Stimulated activated CD4-positive, alpha-beta T cell treated with anti-CD3 and anti-CD28 coated beads, Interleukin-12 subunit alpha, Interleukin-12 subunit beta, amount 100 ng/mL, for 24 hours (primary cell): ENCODE measurements at regions not wholly inside any gene's neighbourhood (a gene's known extent, or its start where the extent isn't known, plus 50 kb on each side); places are given as distances from the start of the nearest gene placed in this dataset.
"Not testable (repeated sequence)": the region's sequence is repeated elsewhere in the genome, so short reads cannot be mapped to it uniquely, and the experiment has no call there.

Experiments
- DNase-seq, 2 experiments: peaks; one replicate each; pipeline ENCODE4 v3.0.0-alpha.2; 2020; ENCODE audit warnings: low read depth in 2 of 2

DNA sequence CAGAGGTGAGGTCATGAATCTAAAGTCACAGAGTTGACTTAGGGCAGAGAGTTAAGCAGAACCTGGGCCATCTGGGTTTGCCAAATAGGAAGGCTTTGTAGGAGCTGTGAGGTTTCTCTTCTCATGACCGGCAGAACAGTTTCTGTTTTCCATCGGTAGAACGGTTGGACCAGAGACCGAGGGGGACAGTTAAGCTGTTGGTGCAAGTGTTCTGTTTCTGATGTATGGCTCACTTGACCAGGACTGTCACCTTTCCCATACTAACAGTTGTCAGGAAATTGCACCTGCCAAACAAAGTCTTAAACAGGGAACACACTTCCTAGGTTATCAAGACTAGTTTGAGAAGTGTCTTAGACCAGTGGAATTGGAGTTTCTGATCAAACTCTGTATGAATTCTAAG, 158.3 kb downstream of the PDCD6IP start:
- DNase-seq = no peak

GRCh38 chr3:33957176-33957575, 158.7 kb downstream of the PDCD6IP start:
- DNase-seq = no peak

GRCh38 chr3:33958661-33959060, 160.2 kb downstream of the PDCD6IP start:
- DNase-seq = no peak

DNA sequence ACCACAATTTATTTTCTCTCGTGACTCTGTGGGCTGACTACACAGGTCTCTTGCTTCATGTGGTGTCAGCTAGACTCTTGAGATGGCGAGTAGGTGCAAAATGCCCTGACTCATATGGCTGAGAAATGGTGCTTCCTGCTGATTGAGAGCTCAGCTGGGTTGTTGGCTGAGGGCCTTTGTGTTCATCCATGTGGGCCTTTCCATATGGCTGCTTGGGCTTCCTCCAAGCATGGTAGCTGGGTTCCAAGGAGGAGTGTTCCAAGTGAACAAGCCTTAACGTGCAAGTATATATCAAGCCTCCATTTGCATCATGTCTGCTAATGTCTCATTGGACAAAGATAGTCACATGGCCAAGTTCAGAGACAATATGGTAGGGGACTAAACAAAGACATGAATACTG, 164.0 kb downstream of the PDCD6IP start:
- DNase-seq = no peak

DNA sequence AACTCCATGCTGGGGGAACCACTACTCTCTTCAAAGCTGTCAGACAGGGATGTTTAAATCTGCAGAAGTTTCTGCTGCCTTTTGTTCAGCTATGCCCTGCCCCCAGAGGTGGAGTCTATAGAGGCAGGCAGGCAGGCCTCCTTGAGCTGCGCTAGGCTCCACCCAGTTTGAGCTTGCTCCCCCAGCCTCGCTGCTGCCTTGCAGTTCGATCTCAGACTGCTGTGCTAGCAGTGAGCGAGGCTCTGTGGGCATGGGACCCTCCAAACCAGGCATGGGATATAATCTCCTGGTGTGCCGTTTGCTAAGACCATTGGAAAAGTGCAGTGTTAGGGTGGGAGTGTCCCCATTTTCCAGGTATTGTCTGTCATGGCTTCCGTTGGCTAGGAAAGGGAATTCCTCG, 171.8 kb downstream of the PDCD6IP start:
- not testable (repeated sequence) for DNase-seq

- DNase-seq = no peak
Observed at GRCh38 chr3:33971055-33971454, 172.6 kb downstream of the PDCD6IP start.

DNA sequence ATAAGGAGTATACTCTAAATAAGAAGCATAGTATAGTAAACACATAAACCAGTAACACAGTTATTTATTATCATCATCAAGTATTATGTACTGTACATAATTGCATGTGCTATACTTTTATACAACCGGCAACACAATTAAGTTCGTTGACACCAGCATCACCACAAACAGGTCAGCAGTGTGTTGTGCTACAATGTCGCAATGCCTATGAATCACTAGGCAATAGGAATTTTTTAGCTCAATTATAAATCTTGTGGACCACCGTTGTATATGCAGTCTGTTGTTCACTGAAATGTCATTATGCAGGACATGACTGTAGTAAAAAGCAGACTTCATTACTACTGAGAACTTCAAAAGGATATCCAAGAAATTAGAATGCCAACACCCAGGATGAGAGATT, 177.0 kb downstream of the PDCD6IP start:
- no peak for DNase-seq

GRCh38 chr3:33977227-33977626, 178.8 kb downstream of the PDCD6IP start:
- DNase-seq = no peak

GRCh38 chr3:33980252-33980651, 181.8 kb downstream of the PDCD6IP start:
- no peak for DNase-seq

- no peak for DNase-seq
Observed at GRCh38 chr3:33982269-33982798, 183.9 kb downstream of the PDCD6IP start.

GRCh38 chr3:33982949-33983348, 184.5 kb downstream of the PDCD6IP start:
- not testable (repeated sequence) for DNase-seq

DNA sequence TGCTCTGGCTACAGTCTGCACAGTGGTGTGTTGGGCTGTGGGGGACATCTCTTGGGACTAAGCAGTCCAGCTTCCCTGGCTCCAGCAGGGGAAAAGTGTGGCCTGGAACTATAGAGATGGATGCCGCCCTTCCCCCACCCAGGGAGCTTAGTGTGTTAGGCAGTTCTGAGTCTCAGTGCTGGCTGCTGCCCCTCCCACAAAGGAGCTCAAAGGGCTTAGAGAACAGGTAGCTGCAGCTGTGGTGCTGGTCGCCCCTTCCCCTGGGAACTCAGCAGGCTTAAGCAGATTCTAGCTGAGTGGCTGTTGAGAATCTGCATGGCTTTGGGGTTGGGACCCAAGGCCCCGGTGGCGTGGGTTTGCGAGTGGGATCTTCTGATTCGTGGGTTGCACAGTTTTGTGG, 190.8 kb downstream of the PDCD6IP start:
- DNase-seq = no peak

DNA sequence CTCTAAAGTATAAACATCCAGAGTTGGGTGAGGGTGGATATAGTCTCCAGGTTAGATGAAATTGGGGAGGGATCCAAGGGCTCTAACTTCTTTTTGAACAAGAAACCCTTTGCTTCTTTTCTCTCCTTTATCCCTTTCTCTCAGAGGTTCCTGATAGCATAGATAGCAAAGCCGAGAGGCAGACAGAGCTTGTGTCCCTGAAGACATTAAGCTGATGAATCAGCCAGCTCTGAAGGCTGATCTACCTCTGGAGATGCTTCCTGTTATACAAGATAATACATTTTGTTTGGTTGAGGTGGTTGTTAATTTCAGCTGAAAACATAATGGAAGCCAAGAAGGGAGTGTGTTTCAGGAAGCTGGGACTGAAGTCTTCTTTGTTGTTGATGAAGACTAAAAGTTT, 193.2 kb downstream of the PDCD6IP start:
- no peak for DNase-seq

DNA sequence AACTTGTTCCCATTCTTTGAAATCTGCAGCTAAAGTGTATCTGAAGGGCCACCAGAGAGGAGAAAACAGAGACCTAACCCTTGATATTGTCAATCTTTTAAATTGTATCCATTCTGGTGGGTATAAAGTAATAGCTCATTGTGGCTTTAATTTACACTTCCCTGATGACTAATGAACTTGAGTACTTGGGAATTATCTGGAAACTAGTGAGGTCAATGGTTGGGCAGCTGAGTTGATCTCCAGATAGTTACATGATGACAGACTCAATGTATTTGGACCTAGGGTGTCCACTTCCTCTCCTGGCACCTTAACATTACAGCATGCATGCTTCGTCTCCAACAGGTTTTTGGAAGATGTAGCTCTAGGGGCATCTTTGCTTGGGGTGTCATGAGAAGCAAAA, 195.2 kb downstream of the PDCD6IP start:
- no peak for DNase-seq

DNA sequence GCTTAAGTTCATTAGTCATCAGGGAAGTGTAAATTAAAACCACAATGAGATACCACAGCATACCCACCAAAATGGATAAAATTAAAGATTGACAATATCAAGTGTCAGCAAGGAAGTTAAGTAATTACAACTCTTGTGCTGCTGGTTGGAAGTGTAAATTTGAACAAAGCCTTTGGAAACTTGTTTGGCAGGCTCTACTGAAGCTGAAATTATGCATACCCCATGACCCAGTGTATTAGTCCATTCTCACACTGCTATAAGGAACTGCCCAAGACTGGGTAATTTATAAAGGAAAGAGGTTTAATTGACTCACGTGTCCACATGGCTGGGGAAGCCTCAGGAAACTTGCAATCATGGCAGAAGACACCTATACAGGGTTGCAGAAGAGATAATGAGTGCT, 196.1 kb downstream of the PDCD6IP start:
- no peak for DNase-seq

GRCh38 chr3:34000301-34000700, 201.9 kb downstream of the PDCD6IP start:
- no peak for DNase-seq

- DNase-seq = no peak
Observed at GRCh38 chr3:34001022-34001421, 202.6 kb downstream of the PDCD6IP start.

GRCh38 chr3:34001990-34002389, 203.6 kb downstream of the PDCD6IP start:
- DNase-seq = no peak

- no peak for DNase-seq
Observed at GRCh38 chr3:34002569-34003100, 204.2 kb downstream of the PDCD6IP start.

DNA sequence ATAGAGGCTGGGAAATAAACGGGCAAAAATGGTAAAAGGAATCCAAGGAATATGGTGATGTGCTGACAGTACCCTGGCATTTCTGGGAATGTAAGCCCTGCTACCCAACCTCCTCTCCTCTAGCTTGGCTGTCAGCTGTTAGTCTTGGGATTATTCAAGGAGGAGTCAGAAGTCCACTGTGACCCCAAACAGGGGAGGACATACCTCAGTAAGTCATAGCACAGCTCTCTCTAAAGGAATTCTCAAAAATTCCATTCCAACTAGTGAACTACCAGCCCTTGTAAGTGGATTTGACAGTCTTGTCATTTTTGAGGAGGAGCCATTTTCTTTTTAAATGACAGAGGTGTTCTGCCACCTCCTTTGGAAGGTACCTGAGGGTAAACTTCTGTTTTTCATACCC, 207.5 kb downstream of the PDCD6IP start:
- no peak for DNase-seq

GRCh38 chr3:34008191-34008590, 209.8 kb downstream of the PDCD6IP start:
- DNase-seq = no peak

DNA sequence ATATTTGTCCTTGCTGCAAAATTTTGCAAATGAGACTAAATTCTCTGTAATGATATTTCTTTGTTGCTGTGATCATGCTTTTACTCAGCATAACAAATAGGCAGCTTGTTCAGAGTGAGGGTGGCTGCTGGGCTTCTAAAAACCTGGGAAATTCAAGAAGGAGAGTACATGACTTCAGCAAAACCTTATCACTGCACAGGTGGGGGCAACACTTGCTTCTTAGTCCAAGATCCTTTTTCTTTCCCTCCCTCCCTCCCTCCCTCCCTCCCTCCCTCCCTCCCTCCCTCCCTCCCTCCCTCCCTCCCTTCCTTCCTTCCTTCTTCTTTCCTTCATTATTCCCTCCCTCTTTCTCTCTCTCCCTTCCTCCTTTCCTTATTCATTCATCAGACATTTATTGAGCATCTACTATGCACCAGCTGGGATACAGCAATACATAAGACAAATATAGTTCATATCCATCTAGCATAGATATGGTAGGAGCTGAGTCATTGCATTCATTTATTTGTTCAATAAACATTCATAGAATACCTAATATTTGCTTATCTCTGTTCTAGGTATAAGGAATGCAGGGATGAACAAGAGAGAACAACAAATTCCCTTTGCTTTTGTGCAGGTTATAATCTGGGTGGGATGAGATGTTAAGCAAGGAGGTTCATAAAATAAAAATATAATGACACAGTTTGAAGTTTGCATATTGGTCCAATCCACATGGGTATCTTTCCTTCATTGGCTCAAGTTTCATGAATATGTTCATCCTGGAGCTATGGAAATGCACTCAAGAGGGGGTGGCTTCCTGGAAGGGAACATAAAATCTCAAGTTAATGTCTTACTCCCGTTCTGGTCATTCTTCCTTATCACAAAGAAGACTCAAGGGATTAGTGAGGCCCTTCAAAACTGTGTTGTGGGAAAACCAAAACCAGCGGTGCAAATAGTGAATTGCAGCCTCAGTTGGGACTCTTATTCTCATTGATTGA, 210.7 kb downstream of the PDCD6IP start:
- no peak for DNase-seq
